Testis (tissue), 2 donors: ENCODE measurements at regions not wholly inside any gene's neighbourhood (a gene's known extent, or its start where the extent isn't known, plus 50 kb on each side); places are given as distances from the start of the nearest gene placed in this dataset.

Source experiments
- DNase-seq: peaks from one replicate; pipeline ENCODE4 v3.0.0-alpha.2; 2019
- H3K27ac ChIP-seq, 2 donors: fragments of 200-600 bp; sonication (generic); one replicate each; pipeline ENCODE4 v1.5.1; 2019
- H3K27me3 ChIP-seq: fragments of 200-600 bp; sonication (generic); one replicate; pipeline ENCODE4 v1.5.1; 2019
- H3K36me3 ChIP-seq: fragments of 200-600 bp; sonication (generic); one replicate; pipeline ENCODE4 v1.5.1; 2017; ENCODE audit warnings: low read depth; ENCODE audit errors: missing control alignments
- H3K4me1 ChIP-seq: fragments of 200-600 bp; sonication (generic); one replicate; pipeline ENCODE4 v1.5.1; 2019
- H3K4me3 ChIP-seq, 2 donors: fragments of 200-600 bp; sonication (generic); one replicate each; pipeline ENCODE4 v1.5.1; 2017 to 2019
- H3K9me3 ChIP-seq: fragments of 200-600 bp; sonication (generic); one replicate; pipeline ENCODE4 v1.5.1; 2017
- CTCF ChIP-seq, 3 experiments: fragments of 450-650 bp in 2 of 3; fragments of 200-600 bp in 1 of 3; sonication (generic) in 1 of 3; IDR thresholded peaks; one replicate each; pipeline ENCODE4 v1.5.1; 2016 to 2019; ENCODE audit warnings: antibody characterized with exemption in 3 of 3, mild to moderate bottlenecking in 2 of 3, moderate library complexity in 1 of 3
- POLR2A ChIP-seq: fragments of 450-650 bp; IDR thresholded peaks from one replicate; pipeline ENCODE4 v1.6.1; 2017; ENCODE audit warnings: antibody characterized with exemption, mild to moderate bottlenecking, moderate library complexity
- WGBS, 2 donors: methylation state at CpG; one replicate each; pipeline ENCODE4 v1.1.5; 2018; 5-methylcytosine and 5-hydroxymethylcytosine counted together
- intact Hi-C: fragments of 100-400 bp; cut with DNase I; formaldehyde crosslinking; loops from one replicate; pipeline ENCODE4 v1.15.1; 2023; ENCODE audit warnings: low total_unique reads

- no peak for DNase-seq
- Histone ChIP-seq H3K4me3 (no peak overlapping the region), H3K27ac (no peak overlapping the region), H3K9me3 (no peaks in the 10 kb centered on the region), H3K36me3 (no peaks in the 10 kb centered on the region), H3K27me3 (no peaks in the 10 kb centered on the region), H3K4me1 (peaks cover 7% of the 10 kb centered on the region)
- intact Hi-C loops = no loop called here
- TF ChIP-seq CTCF (IDR thresholded peaks at IDR 0.05) (no peak), POLR2A (no peak)
- WGBS, 2 donors = 14 to 31% methylated on average over 2 of the region's 2 CpGs
Measured at GRCh38 chr16:49953090-49953489, 71.9 kb upstream of the CNEP1R1 start.

GRCh38 chr16:49955858-49956257, 69.2 kb upstream of the CNEP1R1 start:
- no peaks in the 10 kb centered on the region for H3K9me3 ChIP-seq
- 67 to 71% methylated on average over 1 of the region's 1 CpG for WGBS, 2 donors
- TF ChIP-seq POLR2A (no peak), CTCF (IDR thresholded peaks at IDR 0.05) (no peak)
- peaks cover 8% of the 10 kb centered on the region for H3K4me1 ChIP-seq
- no peak overlapping the region for H3K4me3 ChIP-seq
- no peak for DNase-seq
- no peaks in the 10 kb centered on the region for H3K36me3 ChIP-seq
- no peak overlapping the region for H3K27ac ChIP-seq
- no peaks in the 10 kb centered on the region for H3K27me3 ChIP-seq
- intact Hi-C loops = no loop called here

GRCh38 chr16:49956915-49957314, 68.1 kb upstream of the CNEP1R1 start:
- peaks cover 8% of the 10 kb centered on the region for H3K4me1 ChIP-seq
- DNase-seq = no peak
- no peak overlapping the region for H3K4me3 ChIP-seq
- intact Hi-C loops = no loop called here
- H3K9me3 ChIP-seq = no peaks in the 10 kb centered on the region
- no peaks in the 10 kb centered on the region for H3K36me3 ChIP-seq
- WGBS, 2 donors = 43 to 76% methylated on average over 4 of the region's 4 CpGs
- TF ChIP-seq CTCF (IDR thresholded peaks at IDR 0.05) (no peak), POLR2A (no peak)
- no peak overlapping the region for H3K27ac ChIP-seq
- H3K27me3 ChIP-seq = no peaks in the 10 kb centered on the region

GRCh38 chr16:49958448-49958847, 66.6 kb upstream of the CNEP1R1 start:
- intact Hi-C loops = no loop called here
- H3K27ac ChIP-seq = no peak overlapping the region

More at GRCh38 chr16:49958448-49958847, 66.6 kb upstream of the CNEP1R1 start:
- 55 to 70% methylated on average over 3 of the region's 3 CpGs for WGBS, 2 donors
- no peaks in the 10 kb centered on the region for H3K27me3 ChIP-seq
- H3K36me3 ChIP-seq = no peaks in the 10 kb centered on the region
- TF ChIP-seq POLR2A = no peak
- no peak for TF ChIP-seq CTCF (IDR thresholded peaks at IDR 0.05)
- no peaks in the 10 kb centered on the region for H3K9me3 ChIP-seq
- H3K4me1 ChIP-seq = peaks cover 8% of the 10 kb centered on the region
- no peak overlapping the region for H3K4me3 ChIP-seq
- no peak for DNase-seq
